Lung (tissue), 11 donors: ENCODE measurements at regions not wholly inside any gene's neighbourhood (a gene's known extent, or its start where the extent isn't known, plus 50 kb on each side); places are given as distances from the start of the nearest gene placed in this dataset.

Experiments used
- ATAC-seq: fragments of 200-7000 bp; cut with Tn5 transposase; one replicate; pipeline ENCODE4 v1.9.1; 2020; ENCODE audit warnings: moderate number of reproducible peaks; ENCODE audit not compliant: insufficient read depth, low FRiP score
- DNase-seq, 3 donors: peaks; one replicate each; pipeline ENCODE4 v3.0.0-alpha.2; 2013 to 2017
- H3K27ac ChIP-seq, 2 donors: one replicate each; pipeline ENCODE4 v1.5.1; 2013; ENCODE audit warnings: mild to moderate bottlenecking in 2 of 2, moderate library complexity in 2 of 2, control low read depth in 1 of 2, inconsistent platforms in 1 of 2, low read depth in 1 of 2, low read length in 1 of 2
- H3K27me3 ChIP-seq, 3 donors: one replicate each; pipeline ENCODE4 v1.5.1; 2013; ENCODE audit warnings: low read length in 2 of 3; ENCODE audit not compliant: control insufficient read depth in 3 of 3, insufficient read depth in 3 of 3
- H3K36me3 ChIP-seq, 4 donors: one replicate each; pipeline ENCODE4 v1.5.1; 2013; ENCODE audit warnings: low read length in 4 of 4, mild to moderate bottlenecking in 1 of 4, moderate library complexity in 1 of 4; ENCODE audit not compliant: control insufficient read depth in 4 of 4, insufficient read depth in 4 of 4
- H3K4me1 ChIP-seq, 5 donors: one replicate each; pipeline ENCODE4 v1.5.1; 2013; ENCODE audit warnings: low read length in 5 of 5, mild to moderate bottlenecking in 2 of 5, moderate library complexity in 1 of 5; ENCODE audit not compliant: control insufficient read depth in 5 of 5, insufficient read depth in 5 of 5
- H3K4me3 ChIP-seq: one replicate; pipeline ENCODE4 v1.5.1; 2013; ENCODE audit warnings: mild to moderate bottlenecking, control low read depth, moderate library complexity
- H3K9ac ChIP-seq, 2 donors: one replicate each; pipeline ENCODE4 v1.5.1; 2013; ENCODE audit warnings: low read length in 2 of 2, control low read depth in 1 of 2; ENCODE audit not compliant: insufficient read depth in 1 of 2
- H3K9me3 ChIP-seq, 4 donors: one replicate each; pipeline ENCODE4 v1.5.1; 2013; ENCODE audit warnings: low read length in 3 of 4, mild to moderate bottlenecking in 1 of 4, moderate library complexity in 1 of 4; ENCODE audit not compliant: control insufficient read depth in 4 of 4, insufficient read depth in 3 of 4
- WGBS, 2 donors: extraction: QIAGEN DNeasy Blood & Tissue Kit; methylation state at CpG; one replicate each; pipeline ENCODE4 v1.1.7; 2013; 5-methylcytosine and 5-hydroxymethylcytosine counted together
- TF ChIP-seq, protein P1 (sequence below): IDR thresholded peaks from 2 replicates; pipeline ENCODE4 v1.5.1; 2012; ENCODE audit warnings: mild to moderate bottlenecking; ENCODE audit errors: control extremely low read depth, extremely low read depth
- donor health status: control.
- donor health status: control.
- donor health status: Bipolar disorder and iron deficiency.
- donor health status: healthy.
- donor health status: DM: yes; HTN: yes; CAD: no.

DNA sequence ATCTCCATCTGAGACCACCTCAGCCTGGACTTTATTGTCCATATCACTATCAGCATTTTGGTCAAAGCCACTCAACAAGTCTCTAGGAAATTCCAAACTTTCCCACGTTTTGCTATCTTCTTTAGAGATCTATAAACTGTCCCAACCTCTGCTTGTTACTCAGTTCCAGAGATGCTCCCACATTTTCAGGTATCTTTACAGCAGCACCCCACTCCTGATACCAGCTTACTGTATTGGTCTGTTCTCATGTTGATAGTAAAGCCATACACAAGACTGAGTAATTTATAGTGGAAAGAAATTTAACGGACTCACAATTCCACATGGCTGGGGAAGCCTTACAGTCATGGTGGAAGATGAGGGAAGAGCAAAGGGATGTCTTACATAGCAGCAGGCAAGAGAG lies 465.4 kb upstream of the PBX1 start:
- no peak for DNase-seq
- no peaks in the 10 kb centered on the region for H3K27me3 ChIP-seq
- peaks cover 0 to 2% (median under 1%) of the 10 kb centered on the region in 4 donors for H3K9me3 ChIP-seq
- no peak overlapping the region for H3K27ac ChIP-seq
- no peak overlapping the region for H3K4me3 ChIP-seq
- 78 to 85% methylated on average over 2 of the region's 2 CpGs for WGBS, 2 donors
- TF ChIP-seq, protein P1, sequence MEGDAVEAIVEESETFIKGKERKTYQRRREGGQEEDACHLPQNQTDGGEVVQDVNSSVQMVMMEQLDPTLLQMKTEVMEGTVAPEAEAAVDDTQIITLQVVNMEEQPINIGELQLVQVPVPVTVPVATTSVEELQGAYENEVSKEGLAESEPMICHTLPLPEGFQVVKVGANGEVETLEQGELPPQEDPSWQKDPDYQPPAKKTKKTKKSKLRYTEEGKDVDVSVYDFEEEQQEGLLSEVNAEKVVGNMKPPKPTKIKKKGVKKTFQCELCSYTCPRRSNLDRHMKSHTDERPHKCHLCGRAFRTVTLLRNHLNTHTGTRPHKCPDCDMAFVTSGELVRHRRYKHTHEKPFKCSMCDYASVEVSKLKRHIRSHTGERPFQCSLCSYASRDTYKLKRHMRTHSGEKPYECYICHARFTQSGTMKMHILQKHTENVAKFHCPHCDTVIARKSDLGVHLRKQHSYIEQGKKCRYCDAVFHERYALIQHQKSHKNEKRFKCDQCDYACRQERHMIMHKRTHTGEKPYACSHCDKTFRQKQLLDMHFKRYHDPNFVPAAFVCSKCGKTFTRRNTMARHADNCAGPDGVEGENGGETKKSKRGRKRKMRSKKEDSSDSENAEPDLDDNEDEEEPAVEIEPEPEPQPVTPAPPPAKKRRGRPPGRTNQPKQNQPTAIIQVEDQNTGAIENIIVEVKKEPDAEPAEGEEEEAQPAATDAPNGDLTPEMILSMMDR: no peak
- no peak for ATAC-seq
- H3K36me3 ChIP-seq: no peaks in the 10 kb centered on the region
- no peaks in the 10 kb centered on the region for H3K4me1 ChIP-seq
- no peak overlapping the region for H3K9ac ChIP-seq

DNA sequence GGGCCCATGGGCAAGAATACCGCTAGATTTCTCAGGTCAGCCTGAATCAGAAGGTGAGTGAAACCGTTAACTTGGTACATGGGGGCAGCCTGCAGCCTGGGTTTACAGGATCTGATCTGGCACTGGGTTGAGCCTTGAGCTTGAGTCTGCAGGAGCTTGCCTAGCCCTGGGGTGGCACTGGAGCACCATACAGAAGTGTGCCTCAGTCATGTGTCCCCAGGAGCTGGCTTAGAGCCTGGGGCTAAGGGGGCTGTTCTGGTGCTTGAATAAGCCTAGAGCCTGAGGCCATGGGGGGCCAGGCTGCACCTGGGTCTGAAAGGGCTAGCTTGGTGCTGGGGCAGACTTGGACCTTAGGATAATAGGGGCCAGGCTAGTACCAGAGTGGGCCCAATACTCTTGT lies 457.2 kb upstream of the PBX1 start:
- no peaks in the 10 kb centered on the region for H3K36me3 ChIP-seq
- no peaks in the 10 kb centered on the region for H3K27me3 ChIP-seq
- no peak for ATAC-seq
- WGBS, 2 donors: 94 to 95% methylated on average over 2 of the region's 2 CpGs
- TF ChIP-seq, protein P1: no peak
- DNase-seq: no peak
- no peak overlapping the region for H3K4me3 ChIP-seq
- H3K9me3 ChIP-seq: peaks cover 0 to 3% (median 0%) of the 10 kb centered on the region in 4 donors
- H3K9ac ChIP-seq: no peak overlapping the region
- no peak overlapping the region for H3K27ac ChIP-seq
- no peaks in the 10 kb centered on the region for H3K4me1 ChIP-seq

DNA sequence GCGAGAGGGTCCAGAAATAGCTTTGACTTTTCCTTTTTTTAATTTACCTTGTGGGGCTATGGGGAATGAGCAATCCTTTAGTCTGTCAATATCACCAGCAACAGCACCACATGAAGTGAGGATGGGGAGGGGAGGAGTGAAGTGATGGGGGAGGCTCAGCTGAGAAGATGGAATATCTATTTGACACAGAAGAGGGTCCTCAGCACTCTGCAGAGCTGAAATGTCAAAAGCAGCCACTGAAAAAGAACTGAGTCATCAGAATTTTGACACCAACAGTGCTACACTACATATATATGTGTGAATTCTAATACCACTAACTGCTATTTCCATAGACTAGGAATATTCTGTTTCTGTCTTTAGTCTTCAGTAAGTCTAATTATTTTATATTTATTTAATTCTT lies 427.0 kb upstream of the PBX1 start:
- H3K27ac ChIP-seq: no peak overlapping the region
- H3K9me3 ChIP-seq: no peaks in the 10 kb centered on the region
- H3K27me3 ChIP-seq: no peaks in the 10 kb centered on the region
- ATAC-seq (no peak), DNase-seq (no peak)
- no peak overlapping the region for H3K4me3 ChIP-seq
- 85 to 92% methylated on average over 1 of the region's 1 CpG for WGBS, 2 donors
- H3K4me1 ChIP-seq: no peaks in the 10 kb centered on the region
- TF ChIP-seq, protein P1: no peak
- no peaks in the 10 kb centered on the region for H3K36me3 ChIP-seq
- H3K9ac ChIP-seq: no peak overlapping the region

DNA sequence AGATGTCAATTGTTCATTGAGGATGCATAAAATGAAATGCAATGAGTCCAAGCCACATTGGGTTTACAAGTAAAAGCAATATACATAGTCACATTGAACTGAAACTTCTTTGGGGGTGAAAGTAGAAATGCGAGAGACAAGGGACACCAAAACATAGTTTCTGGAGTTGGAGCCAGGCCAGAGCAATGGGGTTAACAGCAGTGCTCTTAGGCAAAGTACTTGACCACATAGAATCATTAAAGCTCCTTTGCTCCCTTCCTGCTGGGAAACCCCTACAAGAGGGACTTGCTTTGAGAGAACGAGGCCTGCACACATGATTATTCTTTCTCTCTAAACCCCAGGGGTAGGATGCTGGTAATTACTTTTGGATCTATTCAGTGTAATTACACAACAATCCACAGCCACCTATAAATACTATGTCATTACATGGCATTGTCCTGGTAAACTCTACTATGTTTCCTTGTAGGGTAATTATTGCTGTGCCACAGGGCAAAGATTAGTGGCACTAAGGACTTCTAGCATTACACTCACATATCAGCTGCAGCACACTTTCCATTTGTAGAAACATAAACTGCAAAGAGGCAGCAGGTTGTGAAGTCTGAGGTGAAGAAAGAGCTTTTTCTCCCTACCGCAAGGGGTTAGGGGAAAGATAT lies 421.6 kb upstream of the PBX1 start:
- 81 to 88% methylated on average over 3 of the region's 3 CpGs for WGBS, 2 donors
- no peaks in the 10 kb centered on the region for H3K27me3 ChIP-seq
- TF ChIP-seq, protein P1: no peak
- H3K9ac ChIP-seq: no peak overlapping the region
- no peak overlapping the region for H3K4me3 ChIP-seq
- no peaks in the 10 kb centered on the region for H3K36me3 ChIP-seq
- DNase-seq: no peak
- H3K9me3 ChIP-seq: no peaks in the 10 kb centered on the region
- no peaks in the 10 kb centered on the region for H3K4me1 ChIP-seq
- ATAC-seq: no peak
- H3K27ac ChIP-seq: no peak overlapping the region
